DND-41 (cell line): ENCODE measurements at regions not wholly inside any gene's neighbourhood (a gene's known extent, or its start where the extent isn't known, plus 50 kb on each side); places are given as distances from the start of the nearest gene placed in this dataset.

Source experiments
- EZH2 ChIP-seq: IDR thresholded peaks from 3 replicates; pipeline ENCODE4 v1.6.1; 2012; ENCODE audit warnings: borderline replicate concordance, low read depth, mild to moderate bottlenecking, moderate library complexity, low read length, inconsistent platforms; ENCODE audit not compliant: severe bottlenecking
- TF ChIP-seq, protein P1 (sequence below): IDR thresholded peaks from 2 replicates; pipeline ENCODE4 v1.5.1; 2012; ENCODE audit warnings: borderline replicate concordance, low read length, moderate library complexity, mild to moderate bottlenecking; ENCODE audit not compliant: poor library complexity, severe bottlenecking; ENCODE audit errors: extremely low read depth

DNA sequence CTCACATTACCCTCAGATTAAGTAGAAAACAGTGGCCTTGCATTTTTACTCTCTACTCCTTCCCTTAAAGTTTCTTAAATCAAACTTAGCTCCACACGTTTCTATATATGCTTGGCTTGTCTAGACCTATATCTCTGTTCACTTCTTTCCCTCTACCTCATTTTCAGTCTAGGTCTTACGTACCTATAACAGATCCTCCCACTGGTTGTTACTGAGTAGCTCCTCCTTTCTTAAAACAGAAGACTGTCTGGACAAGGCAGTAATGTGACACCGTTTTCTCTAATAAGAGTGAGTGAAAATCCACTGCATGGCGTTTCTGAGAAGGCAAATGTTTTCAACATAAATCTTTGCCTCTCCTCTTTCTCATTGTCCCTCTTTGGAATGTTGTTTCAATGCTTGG is 211.7 kb upstream of the POGK start:
- TF ChIP-seq EZH2, result no peak
- TF ChIP-seq, protein P1, sequence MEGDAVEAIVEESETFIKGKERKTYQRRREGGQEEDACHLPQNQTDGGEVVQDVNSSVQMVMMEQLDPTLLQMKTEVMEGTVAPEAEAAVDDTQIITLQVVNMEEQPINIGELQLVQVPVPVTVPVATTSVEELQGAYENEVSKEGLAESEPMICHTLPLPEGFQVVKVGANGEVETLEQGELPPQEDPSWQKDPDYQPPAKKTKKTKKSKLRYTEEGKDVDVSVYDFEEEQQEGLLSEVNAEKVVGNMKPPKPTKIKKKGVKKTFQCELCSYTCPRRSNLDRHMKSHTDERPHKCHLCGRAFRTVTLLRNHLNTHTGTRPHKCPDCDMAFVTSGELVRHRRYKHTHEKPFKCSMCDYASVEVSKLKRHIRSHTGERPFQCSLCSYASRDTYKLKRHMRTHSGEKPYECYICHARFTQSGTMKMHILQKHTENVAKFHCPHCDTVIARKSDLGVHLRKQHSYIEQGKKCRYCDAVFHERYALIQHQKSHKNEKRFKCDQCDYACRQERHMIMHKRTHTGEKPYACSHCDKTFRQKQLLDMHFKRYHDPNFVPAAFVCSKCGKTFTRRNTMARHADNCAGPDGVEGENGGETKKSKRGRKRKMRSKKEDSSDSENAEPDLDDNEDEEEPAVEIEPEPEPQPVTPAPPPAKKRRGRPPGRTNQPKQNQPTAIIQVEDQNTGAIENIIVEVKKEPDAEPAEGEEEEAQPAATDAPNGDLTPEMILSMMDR, result no peak
